HG02852 (cell line): ENCODE measurements at regions not wholly inside any gene's neighbourhood (a gene's known extent, or its start where the extent isn't known, plus 50 kb on each side); places are given as distances from the start of the nearest gene placed in this dataset.

Experiments used
- ATAC-seq: cut with Tn5 transposase; IDR thresholded peaks from one replicate; pipeline ENCODE4 v1.9.1; 2021; ENCODE audit warnings: mild to moderate bottlenecking, moderate library complexity; ENCODE audit not compliant: unreplicated experiment

GRCh38 chr2:234134496-234134895, 84.0 kb downstream of the SPP2 start:
- ATAC-seq: no peak

GRCh38 chr2:234133004-234133403, 82.5 kb downstream of the SPP2 start:
- ATAC-seq: no peak

GRCh38 chr2:234130777-234131181, 80.3 kb downstream of the SPP2 start:
- no peak for ATAC-seq

- ATAC-seq: no peak
Observed at GRCh38 chr2:234128606-234129005, 78.1 kb downstream of the SPP2 start.
